GM19467 (cell line): ENCODE measurements at regions not wholly inside any gene's neighbourhood (a gene's known extent, or its start where the extent isn't known, plus 50 kb on each side); places are given as distances from the start of the nearest gene placed in this dataset.
"Not testable (repeated sequence)": the region's sequence is repeated elsewhere in the genome, so short reads cannot be mapped to it uniquely, and the experiment has no call there.

Experiments used
- ATAC-seq: cut with Tn5 transposase; IDR thresholded peaks from one replicate; pipeline ENCODE4 v1.9.1; 2021; ENCODE audit warnings: mild to moderate bottlenecking, moderate library complexity; ENCODE audit not compliant: unreplicated experiment

- no peak for ATAC-seq
These were observed 122.2 kb downstream of the GPR37 start for GRCh38 chr7:124643311-124643811.

GRCh38 chr7:124635416-124635815 is 130.2 kb downstream of the GPR37 start:
- ATAC-seq: no peak

DNA sequence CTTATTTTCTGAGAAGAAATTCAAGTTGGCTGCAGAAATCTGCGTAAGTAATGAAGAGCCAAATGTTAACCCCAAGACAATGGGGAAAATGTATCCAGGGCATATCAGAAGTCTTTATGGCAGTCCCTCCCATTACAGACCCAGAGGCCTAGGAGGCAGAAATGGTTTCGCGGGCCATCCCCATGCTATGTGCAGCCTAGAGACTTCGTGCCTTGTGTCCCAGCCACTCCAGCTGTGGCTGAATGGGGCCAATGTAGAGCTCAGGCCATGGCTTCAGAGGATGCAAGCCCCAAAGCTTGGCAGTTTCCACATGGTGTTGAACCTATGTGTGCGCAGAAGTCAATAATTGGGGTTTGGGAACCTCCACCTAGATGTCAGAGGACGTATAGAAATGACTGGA is 131.9 kb downstream of the GPR37 start:
- ATAC-seq: no peak

DNA sequence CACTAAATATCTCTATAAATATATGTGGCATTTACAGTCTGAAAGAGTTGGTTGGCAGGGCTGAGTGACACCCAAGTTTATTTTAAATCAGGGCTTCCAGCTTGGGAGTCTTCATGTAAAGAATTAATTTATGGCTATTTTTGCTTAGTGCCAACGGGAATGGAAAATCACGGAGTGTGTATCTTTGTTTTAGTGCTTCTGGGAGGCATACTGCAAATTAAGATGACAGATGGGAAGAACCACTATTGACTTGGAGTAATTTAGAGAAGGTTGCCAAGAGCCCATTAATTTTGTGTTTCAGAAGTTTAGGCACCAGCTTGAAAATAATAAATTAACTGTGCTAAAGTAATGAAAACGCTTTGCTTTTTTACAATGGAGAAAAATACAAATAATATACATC is 135.2 kb downstream of the GPR37 start:
- ATAC-seq: no peak

DNA sequence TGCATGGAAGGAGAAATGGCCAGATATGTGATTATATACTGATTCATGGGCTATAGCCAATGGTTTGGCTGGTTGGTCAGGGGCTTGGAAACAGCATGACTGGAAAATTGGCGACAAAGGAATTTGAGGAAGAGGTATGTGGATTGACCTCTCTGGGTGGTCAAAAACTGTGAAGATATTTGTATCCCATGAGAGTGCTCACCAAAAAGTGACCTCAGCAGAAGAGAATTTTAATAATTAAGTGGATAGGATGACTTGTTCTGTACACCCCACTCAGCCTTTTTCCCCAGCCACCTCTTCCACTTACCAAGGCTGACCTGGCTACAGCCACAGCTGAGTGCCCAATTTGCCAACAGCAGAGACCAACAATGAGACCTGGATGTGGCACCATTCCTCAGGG is 146.7 kb downstream of the GPR37 start:
- no peak for ATAC-seq

DNA sequence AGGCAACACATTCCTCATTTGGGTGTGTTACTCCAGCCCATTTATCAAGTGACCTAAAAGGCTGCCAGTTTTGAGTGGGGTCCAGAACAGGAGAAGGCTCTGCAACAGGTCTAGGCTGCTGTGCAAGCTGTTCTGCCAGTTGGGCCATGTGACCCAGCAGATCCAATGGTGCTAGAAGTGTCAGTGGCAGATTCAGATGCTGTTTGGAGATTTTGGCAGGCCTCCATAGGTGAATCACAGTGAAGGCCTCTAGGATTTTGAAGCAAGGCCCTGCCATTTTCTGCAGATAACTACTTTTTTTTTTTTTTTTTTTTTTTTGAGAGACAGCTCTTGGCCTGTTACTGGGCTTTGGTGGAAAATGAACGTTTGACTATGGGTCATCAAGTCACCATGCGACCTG is 147.5 kb downstream of the GPR37 start:
- not testable (repeated sequence) for ATAC-seq

- ATAC-seq: no peak
These were observed 162.5 kb downstream of the GPR37 start for GRCh38 chr7:124603066-124603465.

- no peak for ATAC-seq
These were observed 168.1 kb downstream of the GPR37 start for GRCh38 chr7:124597509-124597908.

DNA sequence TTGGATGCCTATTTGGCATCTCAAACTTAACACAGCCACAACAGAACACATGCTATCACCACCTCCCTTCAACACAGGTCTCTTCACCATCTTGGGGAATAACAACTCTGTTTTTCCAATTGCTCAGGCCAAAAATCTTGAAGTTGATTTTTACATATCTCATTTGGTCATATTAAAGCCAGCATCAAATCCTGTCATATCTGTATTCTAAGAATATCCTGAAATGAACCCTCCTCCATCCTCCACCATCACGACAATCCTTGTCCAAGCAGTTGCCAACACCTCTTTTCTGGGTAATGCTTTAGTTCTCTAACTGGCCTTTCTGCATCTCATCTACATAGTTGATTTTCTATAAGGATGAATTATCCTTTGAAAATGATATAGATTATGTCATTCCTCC is 168.7 kb downstream of the GPR37 start:
- no peak for ATAC-seq

- no peak for ATAC-seq
These were observed 174.8 kb downstream of the GPR37 start for GRCh38 chr7:124590814-124591213.

GRCh38 chr7:124577256-124577655 is 188.3 kb downstream of the GPR37 start:
- ATAC-seq: no peak

DNA sequence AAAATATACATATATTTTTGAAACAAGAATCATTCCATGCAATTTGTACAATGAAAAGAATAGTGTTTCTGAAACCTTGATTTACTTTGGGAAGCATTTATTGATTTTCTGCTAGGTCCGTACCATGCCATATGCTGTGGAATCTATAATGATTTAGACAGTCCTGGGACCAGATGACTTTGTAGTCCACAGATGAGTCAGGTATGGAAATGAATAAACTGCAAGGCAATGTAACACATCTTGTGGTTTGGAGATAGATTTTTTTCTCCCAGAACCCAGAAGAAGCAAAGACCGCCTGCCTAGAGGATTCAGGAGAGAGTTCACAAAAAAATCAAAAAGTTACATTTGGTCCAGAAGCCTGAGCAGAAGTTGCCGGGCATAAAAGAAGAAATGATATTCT is 190.4 kb downstream of the GPR37 start:
- ATAC-seq: no peak

DNA sequence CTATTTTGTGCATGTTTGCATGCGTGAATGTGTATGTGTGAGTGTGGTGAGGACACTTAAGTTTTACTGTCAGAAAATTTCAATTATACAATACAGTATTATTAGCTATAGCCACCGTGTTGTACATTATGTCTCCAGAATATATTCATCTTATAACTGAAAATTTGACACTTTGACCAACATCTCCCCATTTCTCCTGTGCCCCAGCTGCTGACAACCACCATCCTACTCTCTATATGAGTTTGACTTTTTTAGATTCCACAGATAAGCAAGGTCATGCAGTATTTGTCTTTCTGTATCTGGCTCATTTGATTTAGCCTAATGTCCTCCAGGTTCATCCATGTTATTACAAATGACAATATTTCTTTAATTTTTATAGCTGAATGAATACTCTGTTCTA is 195.0 kb downstream of the GPR37 start:
- ATAC-seq: no peak

DNA sequence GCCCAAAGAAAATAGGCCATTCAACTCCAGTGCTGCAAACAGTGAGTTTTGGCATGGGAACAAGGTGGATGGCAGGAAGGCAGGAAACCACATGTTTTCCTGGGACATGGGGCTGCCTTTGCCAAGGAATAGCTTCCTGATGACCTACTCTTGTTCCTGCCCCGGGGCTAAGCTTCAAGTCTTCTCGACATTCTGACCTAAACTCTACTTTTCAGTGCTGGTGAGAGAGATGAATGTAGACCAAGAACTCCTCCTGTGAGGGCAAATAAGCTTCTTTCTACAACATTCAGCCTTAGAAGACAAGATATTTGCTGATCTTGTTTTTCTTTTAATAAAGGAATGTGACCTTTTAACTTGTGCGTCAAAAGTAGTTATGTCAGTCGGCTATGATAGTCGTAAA is 199.0 kb downstream of the GPR37 start:
- no peak for ATAC-seq

DNA sequence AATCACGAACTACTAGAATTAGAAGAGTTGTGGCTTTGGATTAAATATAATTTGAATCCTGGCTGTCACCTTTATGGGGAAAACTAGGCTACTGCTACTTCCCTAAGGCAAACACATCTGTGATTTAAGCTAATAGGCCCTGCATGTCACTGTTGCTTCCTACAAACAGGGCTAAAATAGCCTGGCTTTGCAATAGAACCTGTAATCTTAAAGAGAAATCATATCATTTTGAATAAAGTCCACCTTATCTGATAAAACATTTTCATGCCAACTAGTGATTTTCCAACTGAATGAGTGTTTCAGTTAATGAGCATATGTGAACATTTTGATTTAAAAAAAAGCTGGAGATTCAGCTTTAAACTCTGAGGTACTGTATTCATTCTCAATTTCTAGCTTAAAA is 208.0 kb downstream of the GPR37 start:
- ATAC-seq: no peak

- no peak for ATAC-seq
These were observed 208.5 kb downstream of the GPR37 start for GRCh38 chr7:124557101-124557500.

DNA sequence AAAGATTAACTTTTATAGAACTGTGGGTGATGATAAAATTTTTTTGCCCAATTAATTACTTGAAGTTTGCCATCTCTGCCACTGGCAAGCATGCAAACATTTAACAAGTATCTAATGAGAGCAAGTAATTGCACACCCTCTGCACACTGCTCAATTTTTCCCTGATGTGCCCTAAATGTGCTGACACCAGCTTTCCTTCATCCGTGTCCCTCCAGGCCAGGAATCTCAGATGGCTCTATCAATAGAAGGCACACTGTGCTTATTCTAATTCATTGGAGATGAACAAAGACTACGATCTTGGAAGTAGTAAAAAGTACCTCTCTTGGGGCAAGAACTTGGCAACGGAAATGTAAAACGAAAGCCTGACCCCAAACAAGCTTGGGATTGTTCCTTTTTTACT is 212.1 kb downstream of the GPR37 start:
- no peak for ATAC-seq

GRCh38 chr7:124552217-124552616 is 213.4 kb downstream of the GPR37 start:
- ATAC-seq: no peak

DNA sequence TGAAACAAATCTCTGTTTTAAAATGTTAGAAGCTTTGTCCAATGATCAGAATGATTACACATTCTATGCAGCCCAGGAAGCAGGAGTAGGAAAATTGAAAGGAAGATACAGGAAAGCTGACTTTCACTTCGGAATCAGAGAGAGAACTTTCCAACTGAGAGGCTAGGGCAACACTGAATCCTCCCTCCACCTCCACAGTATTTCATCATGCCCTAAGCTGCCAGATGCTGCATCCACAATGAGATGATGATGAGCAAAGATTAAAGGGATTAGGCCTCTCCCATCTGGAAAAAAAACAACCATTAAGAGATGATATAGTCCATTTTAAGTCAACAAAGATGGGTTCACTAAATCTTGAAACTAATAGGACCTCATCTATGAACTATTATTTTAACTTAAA is 215.6 kb downstream of the GPR37 start:
- ATAC-seq: no peak

DNA sequence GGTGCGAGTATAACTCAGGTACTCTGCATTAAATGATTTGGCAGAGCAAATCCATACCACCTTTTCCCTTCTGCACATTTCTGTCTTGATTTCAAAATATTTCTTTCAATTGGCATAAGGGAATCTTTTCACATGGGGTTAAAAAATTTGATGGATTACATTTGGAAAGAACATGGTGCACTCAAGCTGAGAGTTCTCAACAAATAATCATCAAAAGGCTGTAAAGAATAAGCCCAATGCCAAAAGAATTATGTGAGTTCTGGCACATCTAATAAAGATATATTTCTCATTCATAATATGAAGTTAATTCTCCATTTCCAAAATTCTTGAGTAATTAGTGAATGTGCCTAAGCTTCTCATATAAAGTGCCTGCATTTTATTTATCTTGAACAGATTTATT is 223.1 kb downstream of the GPR37 start:
- no peak for ATAC-seq

DNA sequence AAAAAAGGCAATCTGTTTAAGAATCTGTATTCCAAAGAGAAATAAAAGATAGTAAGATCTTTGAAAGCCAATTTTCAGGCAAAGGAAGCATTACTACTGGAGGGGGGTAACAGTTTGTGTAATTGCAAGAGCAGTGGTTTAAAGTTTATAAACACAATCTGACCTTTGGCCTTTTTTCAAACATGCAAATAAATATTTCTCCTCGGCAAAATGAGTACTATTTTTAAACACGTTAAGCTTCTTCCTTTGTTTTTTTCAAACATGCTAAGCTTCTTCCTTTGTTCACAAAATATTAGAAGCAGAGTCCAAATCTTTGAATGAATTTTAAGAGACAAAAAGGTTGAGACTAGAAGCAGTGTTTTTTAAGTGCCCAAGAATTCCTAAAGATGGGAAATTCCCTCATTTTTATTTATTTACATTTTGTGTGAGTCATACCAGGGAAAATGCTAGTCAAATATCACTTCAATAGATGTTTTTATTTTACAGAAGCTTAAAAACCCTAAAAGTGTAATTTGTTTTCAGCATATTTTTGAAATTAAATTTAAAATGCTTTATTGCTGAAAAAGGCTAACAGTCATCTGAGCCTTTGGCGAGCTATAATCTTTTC is 229.3 kb downstream of the GPR37 start:
- ATAC-seq: no peak

GRCh38 chr7:124532166-124532565 is 233.4 kb downstream of the GPR37 start:
- no peak for ATAC-seq

- no peak for ATAC-seq
These were observed 248.7 kb downstream of the GPR37 start for GRCh38 chr7:124516911-124517310.
